HEK293T (cell line): ENCODE measurements at regions not wholly inside any gene's neighbourhood (a gene's known extent, or its start where the extent isn't known, plus 50 kb on each side); places are given as distances from the start of the nearest gene placed in this dataset.

ENCODE experiments used
- ARNT ChIP-seq: fragments of 450-650 bp; IDR thresholded peaks from 2 replicates; pipeline ENCODE4 v1.6.1; 2017; ENCODE audit warnings: mild to moderate bottlenecking
- BHLHE40 ChIP-seq: fragments of 450-650 bp; IDR thresholded peaks from 2 replicates; pipeline ENCODE4 v1.6.1; 2016; ENCODE audit warnings: mild to moderate bottlenecking, moderate library complexity, borderline replicate concordance
- ELF4 ChIP-seq: fragments of 450-650 bp; IDR thresholded peaks from 2 replicates; pipeline ENCODE4 v1.6.1; 2017; ENCODE audit warnings: antibody characterized with exemption
- FOXM1 ChIP-seq: fragments of 450-650 bp; IDR thresholded peaks from 2 replicates; pipeline ENCODE4 v1.6.1; 2017; ENCODE audit warnings: mild to moderate bottlenecking, borderline replicate concordance
- HDGF ChIP-seq: fragments of 450-650 bp; IDR thresholded peaks from 2 replicates; pipeline ENCODE4 v1.6.1; 2017; ENCODE audit warnings: antibody characterized with exemption, borderline replicate concordance
- L3MBTL2 ChIP-seq: fragments of 450-650 bp; conservative IDR thresholded peaks from 2 replicates; pipeline ENCODE4 v1.6.1; 2016; ENCODE audit warnings: mild to moderate bottlenecking
- LEF1 ChIP-seq: fragments of 450-650 bp; IDR thresholded peaks from 2 replicates; pipeline ENCODE4 v1.6.1; 2017; ENCODE audit warnings: mild to moderate bottlenecking, borderline replicate concordance
- NFRKB ChIP-seq: fragments of 450-650 bp; IDR thresholded peaks from 2 replicates; pipeline ENCODE4 v1.6.1; 2016; ENCODE audit warnings: mild to moderate bottlenecking, moderate library complexity
- SP1 ChIP-seq: fragments of 450-650 bp; IDR thresholded peaks from 2 replicates; pipeline ENCODE4 v1.6.1; 2017
- SUZ12 ChIP-seq: fragments of 450-650 bp; IDR thresholded peaks from 2 replicates; pipeline ENCODE4 v1.6.1; 2016; ENCODE audit warnings: mild to moderate bottlenecking
- TARDBP ChIP-seq: fragments of 450-650 bp; IDR thresholded peaks from 2 replicates; pipeline ENCODE4 v1.6.1; 2016

DNA sequence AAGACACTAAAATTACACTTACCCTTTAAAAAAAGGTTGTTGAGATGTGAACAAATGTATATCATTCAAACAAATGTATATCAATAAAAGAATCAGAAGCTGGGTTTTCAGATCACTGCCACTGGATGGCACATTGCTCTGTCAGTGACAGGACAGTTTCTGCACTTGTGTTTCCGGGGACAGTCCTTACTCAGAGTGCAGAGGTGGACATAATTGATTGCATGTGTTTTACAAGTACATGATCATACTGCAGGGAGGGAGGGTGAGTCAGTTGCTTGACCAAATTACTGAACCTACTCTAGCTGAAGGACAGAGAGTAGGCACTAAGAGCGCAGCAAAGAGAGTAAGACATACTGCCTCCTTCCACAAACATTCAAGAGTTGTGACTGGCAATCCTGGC is 302.3 kb downstream of the TENT5A start:
- TF ChIP-seq SP1 = no peak
- no peak for TF ChIP-seq TARDBP
- no peak for TF ChIP-seq ARNT
- TF ChIP-seq SUZ12 = no peak
- no peak for TF ChIP-seq BHLHE40
- no peak for TF ChIP-seq LEF1
- no peak for TF ChIP-seq L3MBTL2
- TF ChIP-seq ELF4 = no peak
- no peak for TF ChIP-seq HDGF
- TF ChIP-seq FOXM1 = no peak
- TF ChIP-seq NFRKB = no peak
